Activated B cell treated with CpG ODN at 0.5 μM for 24 hours (primary cell): ENCODE measurements at regions not wholly inside any gene's neighbourhood (a gene's known extent, or its start where the extent isn't known, plus 50 kb on each side); places are given as distances from the start of the nearest gene placed in this dataset.

Source experiments
- ATAC-seq: fragments of 200-7000 bp; cut with Tn5 transposase; one replicate; pipeline ENCODE4 v1.10.0; 2021; ENCODE audit warnings: low read depth, mild to moderate bottlenecking, moderate library complexity
- CTCF ChIA-PET: fragments of 350-600 bp; sonication (Branson Sonifier 250); formaldehyde crosslinking; loops from one replicate; lab custom pipeline; 2021; ENCODE audit warnings: antibody characterized with exemption; lab: Charles Lee
- POLR2A ChIA-PET: fragments of 350-600 bp; sonication (Branson Sonifier 250); formaldehyde crosslinking; loops from one replicate; lab custom pipeline; 2021; ENCODE audit warnings: antibody characterized with exemption; lab: Charles Lee
- DNase-seq: peaks from one replicate; pipeline ENCODE4 v3.0.0; 2022
- H3K27ac Mint-ChIP-seq: one replicate; pipeline ENCODE4 v1.8.0; 2020; ENCODE audit warnings: mixed read lengths
- H3K27me3 Mint-ChIP-seq: one replicate; pipeline ENCODE4 v1.8.0; 2021; ENCODE audit warnings: mixed read lengths
- H3K36me3 Mint-ChIP-seq: one replicate; pipeline ENCODE4 v1.8.0; 2021; ENCODE audit warnings: low read depth, mixed read lengths
- H3K4me1 Mint-ChIP-seq: one replicate; pipeline ENCODE4 v1.8.0; 2021; ENCODE audit warnings: mixed read lengths
- H3K4me3 Mint-ChIP-seq: one replicate; pipeline ENCODE4 v1.8.0; 2020; ENCODE audit warnings: mild to moderate bottlenecking, mixed read lengths
- H3K9me3 Mint-ChIP-seq: one replicate; pipeline ENCODE4 v1.8.0; 2020; ENCODE audit warnings: mixed read lengths
- CTCF ChIP-seq: fragments of 200-600 bp; IDR thresholded peaks from one replicate; pipeline ENCODE4 v1.8.0; 2022; ENCODE audit warnings: antibody characterized with exemption, mild to moderate bottlenecking
- intact Hi-C: fragments of 100-400 bp; cut with micrococcal nuclease; formaldehyde crosslinking; loops from one replicate; pipeline ENCODE4 v1.15.1; 2024

DNA sequence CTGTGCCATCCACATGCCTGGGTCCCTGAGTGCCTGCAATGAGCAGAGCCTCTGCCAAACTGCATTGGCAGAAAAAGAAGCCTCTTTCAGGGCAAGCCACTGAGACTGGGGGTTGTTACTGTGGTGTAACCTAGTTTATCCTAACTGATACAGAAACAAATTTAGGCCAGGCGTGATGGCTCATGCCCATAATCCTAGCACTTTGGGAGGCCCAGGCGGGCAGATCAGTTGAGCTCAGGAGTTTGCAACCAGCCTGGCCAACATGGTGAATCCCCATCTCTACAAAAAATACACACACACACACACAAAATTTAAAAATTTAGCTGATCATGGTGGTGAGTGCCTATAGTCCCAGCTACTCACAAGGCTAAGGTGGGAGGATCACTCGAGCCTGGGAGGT, 221.6 kb downstream of the TBC1D2B start:
- intact Hi-C loops, result no loop called here
- no peak for DNase-seq
- H3K27me3 Mint-ChIP-seq, result peaks cover 11% of the 10 kb centered on the region
- TF ChIP-seq CTCF, result no peak
- no peak for ATAC-seq
- no peaks in the 10 kb centered on the region for H3K36me3 Mint-ChIP-seq
- no peaks in the 10 kb centered on the region for H3K9me3 Mint-ChIP-seq
- no peak overlapping the region for H3K4me3 Mint-ChIP-seq
- ChIA-PET POLR2A (interaction anchor here (0.7 kb wide), 1 partner anchor 1836 kb away, joined by 8 read pairs; no protein-coding TSS in a partner anchor), CTCF (no interaction called here)
- H3K27ac Mint-ChIP-seq, result no peak overlapping the region
- H3K4me1 Mint-ChIP-seq, result no peaks in the 10 kb centered on the region

- DNase-seq, result no peak
- Mint-ChIP-seq H3K36me3 (no peaks in the 10 kb centered on the region), H3K4me1 (no peaks in the 10 kb centered on the region), H3K27me3 (peaks cover 15% of the 10 kb centered on the region), H3K27ac (no peak overlapping the region), H3K4me3 (no peak overlapping the region), H3K9me3 (peaks cover 2% of the 10 kb centered on the region)
- intact Hi-C loops, result no loop called here
- ATAC-seq, result no peak
- ChIA-PET POLR2A (no interaction called here), CTCF (no interaction called here)
- no peak for TF ChIP-seq CTCF
Measured at GRCh38 chr15:77854980-77855379, 222.3 kb upstream of the LINGO1 start.

DNA sequence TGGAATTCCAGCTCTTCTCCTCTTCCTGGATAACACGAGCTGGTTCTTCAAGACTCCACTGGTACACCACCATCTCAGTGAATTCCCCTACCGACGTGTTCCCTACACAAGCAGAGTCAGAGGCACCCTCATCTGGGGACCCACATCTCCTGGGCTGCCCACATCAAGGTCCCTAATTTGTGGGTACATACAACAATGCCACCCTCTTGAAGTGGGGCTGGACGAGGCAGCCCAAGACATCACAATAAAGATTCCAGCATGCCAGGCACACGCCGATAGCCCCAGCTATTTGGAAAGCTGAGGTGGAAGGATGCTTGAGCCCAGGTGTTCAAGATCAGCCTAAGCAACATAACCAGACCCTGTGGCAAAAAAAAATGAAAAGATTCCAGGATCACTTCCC, 221.2 kb upstream of the LINGO1 start:
- TF ChIP-seq CTCF, result no peak
- H3K27ac Mint-ChIP-seq, result no peak overlapping the region
- no peaks in the 10 kb centered on the region for H3K36me3 Mint-ChIP-seq
- CTCF ChIA-PET, result no interaction called here
- H3K27me3 Mint-ChIP-seq, result peaks cover 17% of the 10 kb centered on the region
- H3K4me1 Mint-ChIP-seq, result no peaks in the 10 kb centered on the region
- no peak overlapping the region for H3K4me3 Mint-ChIP-seq
- no peak for ATAC-seq
- H3K9me3 Mint-ChIP-seq, result peaks cover 2% of the 10 kb centered on the region
- intact Hi-C loops, result no loop called here
- DNase-seq, result no peak
- POLR2A ChIA-PET, result no interaction called here

DNA sequence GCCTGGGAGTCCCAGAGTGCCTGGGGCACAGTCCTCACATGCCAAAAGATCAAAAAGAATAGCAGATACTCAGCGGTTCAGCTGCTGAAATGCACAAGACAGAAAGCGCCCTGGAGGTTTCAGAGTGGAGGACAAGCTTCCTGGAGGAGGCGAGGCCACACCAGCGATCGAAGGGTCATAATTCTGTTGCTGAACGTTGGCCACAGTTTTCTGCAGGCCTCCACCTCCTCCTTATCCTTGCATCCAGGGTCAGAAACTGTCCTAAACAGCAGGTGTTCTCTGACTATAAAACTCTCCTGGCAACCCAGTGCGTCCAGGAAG, 220.3 kb upstream of the LINGO1 start:
- ChIA-PET POLR2A (no interaction called here), CTCF (no interaction called here)
- Mint-ChIP-seq H3K36me3 (no peaks in the 10 kb centered on the region), H3K27me3 (peaks cover 21% of the 10 kb centered on the region), H3K4me3 (no peak overlapping the region), H3K27ac (no peak overlapping the region), H3K4me1 (no peaks in the 10 kb centered on the region), H3K9me3 (peaks cover 2% of the 10 kb centered on the region)
- TF ChIP-seq CTCF, result no peak
- DNase-seq (no peak), ATAC-seq (no peak)
- intact Hi-C loops, result no loop called here

DNA sequence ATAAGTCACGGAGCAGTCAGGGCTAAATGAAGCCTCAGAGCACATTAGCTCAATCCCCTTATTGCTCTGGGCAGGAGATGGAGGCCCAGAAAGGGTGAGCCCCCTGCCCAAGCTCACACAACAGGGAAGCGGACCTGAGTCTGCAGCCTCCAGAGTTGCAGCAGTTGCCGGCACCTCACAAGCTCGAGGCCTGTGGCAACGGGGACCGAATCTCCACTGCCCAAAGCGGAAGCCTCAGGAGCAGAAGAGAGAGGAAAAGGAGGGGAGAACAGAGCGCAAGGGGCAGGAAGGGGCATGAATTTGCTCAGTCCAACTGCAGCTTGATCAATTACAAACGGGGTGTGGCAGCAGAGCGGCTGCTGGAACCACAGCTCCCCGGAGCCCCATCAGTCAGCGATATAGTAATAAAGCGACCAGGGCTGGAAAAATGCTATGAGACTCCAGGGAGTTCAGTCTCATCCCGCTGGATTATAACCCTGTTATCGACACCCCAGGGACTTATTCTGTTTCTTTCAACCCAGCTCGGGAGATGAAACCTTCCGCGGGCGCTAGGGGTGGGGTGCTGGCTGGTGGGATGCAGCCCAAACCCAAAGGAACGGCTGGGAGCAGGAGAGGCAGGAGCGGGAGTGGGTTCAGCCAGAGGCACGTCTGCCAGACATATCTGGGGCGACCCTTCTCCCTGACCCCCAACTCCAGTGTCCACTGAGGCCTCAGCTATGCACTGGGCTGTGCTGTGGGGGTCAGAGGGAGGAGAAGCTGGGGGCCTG, 219.7 kb upstream of the LINGO1 start:
- no peaks in the 10 kb centered on the region for H3K36me3 Mint-ChIP-seq
- H3K9me3 Mint-ChIP-seq, result peaks cover 2% of the 10 kb centered on the region
- no peak overlapping the region for H3K4me3 Mint-ChIP-seq
- CTCF ChIA-PET, result no interaction called here
- TF ChIP-seq CTCF, result no peak
- no peaks in the 10 kb centered on the region for H3K4me1 Mint-ChIP-seq
- intact Hi-C loops, result no loop called here
- H3K27me3 Mint-ChIP-seq, result peaks cover 25% of the 10 kb centered on the region
- DNase-seq, result no peak
- POLR2A ChIA-PET, result no interaction called here
- no peak overlapping the region for H3K27ac Mint-ChIP-seq
- no peak for ATAC-seq
